BJ (cell line): ENCODE measurements at regions not wholly inside any gene's neighbourhood (a gene's known extent, or its start where the extent isn't known, plus 50 kb on each side); places are given as distances from the start of the nearest gene placed in this dataset.

ENCODE experiments used
- CTCF ChIA-PET: fragments of 350-600 bp; formaldehyde crosslinking; extraction: SDS; loops from one replicate; lab custom pipeline; 2021; ENCODE audit warnings: antibody characterized with exemption, inconsistent platforms; lab: Yijun Ruan, JAX
- POLR2A ChIA-PET: fragments of 300-600 bp; sonication (Branson Sonifier 250); formaldehyde crosslinking; extraction: SDS; loops from one replicate; lab custom pipeline; 2021; ENCODE audit warnings: antibody characterized with exemption; lab: Charles Lee
- DNase-seq: peaks from one replicate; pipeline ENCODE4 v3.0.0-alpha.2; 2011; ENCODE audit warnings: low read depth
- H3K27me3 ChIP-seq: 2 replicates; pipeline ENCODE4 v1.6.0; 2011; ENCODE audit warnings: low read length; ENCODE audit not compliant: control insufficient read depth, insufficient read depth
- H3K36me3 ChIP-seq: 2 replicates; pipeline ENCODE4 v1.5.1; 2011; ENCODE audit warnings: low read length; ENCODE audit not compliant: control insufficient read depth, insufficient read depth
- H3K4me3 ChIP-seq: 2 replicates; pipeline ENCODE4 v1.5.1; 2011; ENCODE audit warnings: low read depth, mild to moderate bottlenecking, control low read depth, low read length
- CTCF ChIP-seq: IDR thresholded peaks from 2 replicates; pipeline ENCODE4 v1.5.1; 2011; ENCODE audit warnings: low read depth, mild to moderate bottlenecking, control low read depth, inconsistent platforms, low read length, moderate library complexity; ENCODE audit not compliant: insufficient read depth

DNA sequence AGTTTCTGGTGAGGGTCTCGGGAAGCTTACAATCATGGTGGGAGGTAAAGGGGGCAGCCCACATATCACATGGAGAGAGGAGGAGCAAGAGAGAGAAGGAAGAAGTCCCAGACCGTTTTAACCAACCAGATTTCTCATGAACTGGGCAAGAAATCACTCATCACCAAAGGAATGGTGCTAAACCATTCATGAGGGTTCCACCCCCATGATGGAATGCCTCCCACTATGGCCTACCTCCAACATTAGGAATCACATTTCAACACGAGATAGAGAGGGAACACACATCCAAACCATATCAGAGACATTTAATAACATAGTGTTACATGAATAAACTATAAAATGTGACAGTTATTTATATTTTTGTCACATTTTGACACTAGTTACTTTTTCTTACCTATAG, 214.8 kb upstream of the MAGI2 start:
- no peak for DNase-seq
- POLR2A ChIA-PET, result no interaction called here
- TF ChIP-seq CTCF, result no peak

DNA sequence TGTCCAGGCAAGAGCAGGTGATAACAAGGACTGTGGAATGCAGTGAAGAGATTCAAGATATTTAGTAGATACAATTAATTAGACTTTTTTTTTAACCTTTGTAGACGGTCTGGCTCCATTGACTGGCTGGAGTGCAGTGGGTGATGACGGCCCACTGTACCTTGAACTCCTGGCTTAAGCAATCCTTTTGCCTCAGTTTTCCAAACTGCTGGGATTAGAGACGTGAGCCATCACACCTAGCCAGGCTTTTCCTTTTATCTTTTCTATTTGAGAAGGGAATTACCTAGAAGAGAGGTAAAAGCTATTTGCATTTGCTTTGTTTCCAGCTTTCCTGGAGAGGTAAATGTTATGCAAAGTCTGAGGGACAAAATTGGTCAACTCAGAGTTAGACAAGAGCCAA, 213.0 kb upstream of the MAGI2 start:
- no peak for DNase-seq
- H3K36me3 ChIP-seq, result no peaks in the 10 kb centered on the region
- CTCF ChIA-PET, result interaction anchor here (1.0 kb wide), 1 partner anchor 11 kb away, joined by 5 read pairs; no protein-coding TSS in a partner anchor
- no peak overlapping the region for H3K4me3 ChIP-seq
- no peak for TF ChIP-seq CTCF
- POLR2A ChIA-PET, result no interaction called here
- no peaks in the 10 kb centered on the region for H3K27me3 ChIP-seq

More for the DNA sequence above, 214.8 kb upstream of the MAGI2 start:
- Histone ChIP-seq H3K36me3 (no peaks in the 10 kb centered on the region), H3K27me3 (no peaks in the 10 kb centered on the region), H3K4me3 (no peak overlapping the region)
- CTCF ChIA-PET, result no interaction called here

- DNase-seq, result no peak
- ChIA-PET CTCF (no interaction called here), POLR2A (no interaction called here)
- Histone ChIP-seq H3K4me3 (no peak overlapping the region), H3K27me3 (no peaks in the 10 kb centered on the region), H3K36me3 (no peaks in the 10 kb centered on the region)
- no peak for TF ChIP-seq CTCF
These were observed 211.6 kb upstream of the MAGI2 start for GRCh38 chr7:79664884-79665676.

GRCh38 chr7:79658304-79658703, 204.8 kb upstream of the MAGI2 start:
- no peaks in the 10 kb centered on the region for H3K27me3 ChIP-seq
- TF ChIP-seq CTCF, result no peak
- no peaks in the 10 kb centered on the region for H3K36me3 ChIP-seq
- POLR2A ChIA-PET, result no interaction called here
- CTCF ChIA-PET, result no interaction called here
- no peak for DNase-seq
- no peak overlapping the region for H3K4me3 ChIP-seq

GRCh38 chr7:79653136-79653631, 199.7 kb upstream of the MAGI2 start:
- no peaks in the 10 kb centered on the region for H3K36me3 ChIP-seq
- no peak for DNase-seq
- ChIA-PET POLR2A (no interaction called here), CTCF (interaction anchor here (0.5 kb wide), 1 partner anchor 395 kb away, joined by 3 read pairs; no protein-coding TSS in a partner anchor)
- H3K4me3 ChIP-seq, result no peak overlapping the region
- no peak for TF ChIP-seq CTCF
- H3K27me3 ChIP-seq, result no peaks in the 10 kb centered on the region
